Lower leg skin (tissue), 4 donors: ENCODE measurements at regions not wholly inside any gene's neighbourhood (a gene's known extent, or its start where the extent isn't known, plus 50 kb on each side); places are given as distances from the start of the nearest gene placed in this dataset.
"Not testable (repeated sequence)": the region's sequence is repeated elsewhere in the genome, so short reads cannot be mapped to it uniquely, and the experiment has no call there.

ENCODE experiments used
- DNase-seq, 2 donors: peaks; one replicate each; pipeline ENCODE4 v3.0.0-alpha.2; 2019; ENCODE audit warnings: low spot score in 2 of 2
- H3K4me3 ChIP-seq: fragments of 200-600 bp; sonication (generic); 2 replicates; pipeline ENCODE4 v1.5.1; 2017; ENCODE audit warnings: mild to moderate bottlenecking, low read depth; ENCODE audit not compliant: poor library complexity, severe bottlenecking
- POLR2A ChIP-seq, 2 donors: fragments of 450-650 bp; IDR thresholded peaks; one replicate each; pipeline ENCODE4 v1.6.1; 2016 to 2017; ENCODE audit warnings: antibody characterized with exemption in 2 of 2, mild to moderate bottlenecking in 1 of 2, moderate library complexity in 1 of 2
- WGBS, 2 donors: methylation state at CpG; one replicate each; pipeline ENCODE4 v1.1.5; 2018; 5-methylcytosine and 5-hydroxymethylcytosine counted together
- intact Hi-C: fragments of 100-400 bp; cut with DNase I; formaldehyde crosslinking; loops from one replicate; pipeline ENCODE4 v1.15.0; 2023; ENCODE audit warnings: low total_unique reads
- TF ChIP-seq, protein P1 (sequence below), 3 donors: fragments of 450-650 bp; IDR thresholded peaks; one replicate each; pipeline ENCODE4 v1.5.1; 2016; ENCODE audit warnings: antibody characterized with exemption in 3 of 3, mild to moderate bottlenecking in 3 of 3, moderate library complexity in 2 of 3

DNA sequence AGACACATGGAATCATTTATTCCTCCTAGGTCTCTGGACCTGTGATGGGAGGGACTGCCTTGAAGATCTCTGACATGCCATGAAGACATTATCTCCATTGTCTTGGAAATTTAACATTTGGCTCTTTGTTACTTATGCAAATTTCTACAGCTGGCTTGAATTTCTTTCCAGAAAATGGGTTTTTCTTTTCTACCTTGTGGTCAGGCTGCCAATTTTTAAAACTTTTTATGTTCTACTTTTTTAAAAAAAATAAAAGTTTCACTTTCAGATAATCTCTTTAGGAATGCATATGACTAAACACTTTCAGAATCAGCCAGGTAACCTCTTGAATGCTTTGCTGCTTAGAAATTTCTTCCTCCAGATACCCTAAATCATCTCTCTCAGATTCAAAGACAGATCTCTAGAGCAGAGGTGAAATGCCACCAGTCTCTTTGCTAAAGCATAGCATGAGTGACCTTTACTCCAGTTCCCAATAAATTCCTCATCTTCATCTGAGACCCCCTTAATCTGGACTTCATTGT lies 209.6 kb downstream of the RPRM start:
- no peak for TF ChIP-seq POLR2A (IDR thresholded peaks at IDR 0.05)
- TF ChIP-seq, protein P1, sequence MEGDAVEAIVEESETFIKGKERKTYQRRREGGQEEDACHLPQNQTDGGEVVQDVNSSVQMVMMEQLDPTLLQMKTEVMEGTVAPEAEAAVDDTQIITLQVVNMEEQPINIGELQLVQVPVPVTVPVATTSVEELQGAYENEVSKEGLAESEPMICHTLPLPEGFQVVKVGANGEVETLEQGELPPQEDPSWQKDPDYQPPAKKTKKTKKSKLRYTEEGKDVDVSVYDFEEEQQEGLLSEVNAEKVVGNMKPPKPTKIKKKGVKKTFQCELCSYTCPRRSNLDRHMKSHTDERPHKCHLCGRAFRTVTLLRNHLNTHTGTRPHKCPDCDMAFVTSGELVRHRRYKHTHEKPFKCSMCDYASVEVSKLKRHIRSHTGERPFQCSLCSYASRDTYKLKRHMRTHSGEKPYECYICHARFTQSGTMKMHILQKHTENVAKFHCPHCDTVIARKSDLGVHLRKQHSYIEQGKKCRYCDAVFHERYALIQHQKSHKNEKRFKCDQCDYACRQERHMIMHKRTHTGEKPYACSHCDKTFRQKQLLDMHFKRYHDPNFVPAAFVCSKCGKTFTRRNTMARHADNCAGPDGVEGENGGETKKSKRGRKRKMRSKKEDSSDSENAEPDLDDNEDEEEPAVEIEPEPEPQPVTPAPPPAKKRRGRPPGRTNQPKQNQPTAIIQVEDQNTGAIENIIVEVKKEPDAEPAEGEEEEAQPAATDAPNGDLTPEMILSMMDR (IDR thresholded peaks at IDR 0.05), result no peak
- intact Hi-C loops, result no loop called here
- H3K4me3 ChIP-seq, result no peak overlapping the region
- no peak for DNase-seq

DNA sequence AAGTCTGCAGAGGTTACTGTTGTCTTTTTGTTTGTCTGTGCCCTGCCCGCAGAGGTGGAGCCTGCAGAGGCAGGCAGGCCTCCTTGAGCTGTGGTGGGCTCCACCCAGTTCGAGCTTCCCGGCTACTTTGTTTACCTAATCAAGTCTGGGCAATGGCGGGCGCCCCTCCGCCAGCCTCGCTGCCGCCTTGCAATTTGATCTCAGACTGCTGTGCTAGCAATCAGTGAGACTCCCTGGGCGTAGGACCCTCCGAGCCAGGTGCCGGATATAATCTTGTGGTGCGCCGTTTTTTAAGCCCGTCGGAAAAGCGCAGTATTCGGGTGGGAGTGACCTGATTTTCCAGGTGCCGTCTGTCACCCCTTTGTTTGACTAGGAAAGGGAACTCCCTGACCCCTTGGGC lies 221.7 kb downstream of the RPRM start:
- intact Hi-C loops, H3K4me3 ChIP-seq, DNase-seq: not testable (repeated sequence)
- WGBS, 2 donors, result 92 to 95% methylated on average over 11 to 17 of the region's 18 CpGs

DNA sequence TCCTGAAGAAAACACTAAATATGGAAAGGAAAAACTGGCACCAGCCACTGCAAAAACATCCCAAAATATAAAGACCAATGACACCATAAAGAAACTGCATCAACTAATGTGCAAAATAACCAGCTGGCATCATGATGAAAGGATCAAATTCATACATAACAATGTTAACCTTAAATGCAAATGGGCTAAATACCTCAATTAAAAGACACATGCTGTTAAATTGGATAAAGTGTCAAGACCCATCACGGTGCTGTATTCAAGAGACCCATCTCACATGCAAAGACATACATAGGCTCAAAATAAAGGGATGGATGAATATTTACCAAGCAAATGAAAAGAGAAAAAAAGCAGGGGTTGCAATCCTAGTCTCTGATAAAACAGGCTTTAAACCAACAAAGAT lies 231.9 kb downstream of the RPRM start:
- DNase-seq, H3K4me3 ChIP-seq, intact Hi-C loops: not testable (repeated sequence)
- 16 to 44% methylated on average over 1 of the region's 1 CpG for WGBS, 2 donors

DNA sequence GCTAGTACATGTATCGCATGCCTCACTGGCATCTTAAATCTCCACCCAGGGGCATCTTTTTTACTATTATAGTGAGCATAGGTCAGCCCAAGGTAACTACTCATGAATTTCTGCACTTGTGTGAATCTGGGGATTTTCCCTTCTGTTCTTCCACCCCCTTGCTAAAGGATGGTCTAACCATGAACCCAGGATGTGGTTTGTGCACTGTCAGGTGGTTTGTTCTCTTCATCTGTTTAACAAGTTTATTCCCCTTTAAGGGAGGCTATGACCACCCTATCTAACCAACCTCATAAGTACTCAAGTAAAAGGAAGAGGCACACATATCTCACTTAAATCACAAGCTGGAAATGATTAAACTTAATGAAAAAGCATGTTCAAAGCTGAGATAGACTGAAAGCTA lies 243.0 kb downstream of the RPRM start:
- DNase-seq, result no peak
- intact Hi-C loops, result no loop called here
- 75 to 100% methylated on average over 1 of the region's 1 CpG for WGBS, 2 donors
- no peak overlapping the region for H3K4me3 ChIP-seq
- no peak for TF ChIP-seq POLR2A (IDR thresholded peaks at IDR 0.05)
- TF ChIP-seq, protein P1 (IDR thresholded peaks at IDR 0.05), result no peak

DNA sequence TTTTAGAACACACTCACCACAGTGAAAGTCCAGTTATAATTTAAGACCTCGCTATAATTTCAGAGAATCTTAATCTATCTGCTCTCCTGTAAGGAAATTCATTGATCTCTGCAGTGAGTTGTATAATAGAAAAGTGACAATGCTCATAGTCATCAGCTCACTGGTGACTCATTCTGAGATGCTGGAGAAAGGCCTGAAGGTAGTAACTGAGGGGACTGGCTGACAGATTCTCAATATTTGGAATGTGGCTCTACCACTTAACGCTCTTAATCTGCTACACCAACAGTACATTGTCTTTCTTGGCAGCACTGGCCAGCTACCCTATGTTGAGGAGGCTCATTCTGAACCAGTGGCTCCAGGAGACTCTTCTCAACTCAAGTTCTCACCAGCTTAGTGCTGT lies 246.1 kb downstream of the RPRM start:
- intact Hi-C loops, result no loop called here
- H3K4me3 ChIP-seq, result no peak overlapping the region

DNA sequence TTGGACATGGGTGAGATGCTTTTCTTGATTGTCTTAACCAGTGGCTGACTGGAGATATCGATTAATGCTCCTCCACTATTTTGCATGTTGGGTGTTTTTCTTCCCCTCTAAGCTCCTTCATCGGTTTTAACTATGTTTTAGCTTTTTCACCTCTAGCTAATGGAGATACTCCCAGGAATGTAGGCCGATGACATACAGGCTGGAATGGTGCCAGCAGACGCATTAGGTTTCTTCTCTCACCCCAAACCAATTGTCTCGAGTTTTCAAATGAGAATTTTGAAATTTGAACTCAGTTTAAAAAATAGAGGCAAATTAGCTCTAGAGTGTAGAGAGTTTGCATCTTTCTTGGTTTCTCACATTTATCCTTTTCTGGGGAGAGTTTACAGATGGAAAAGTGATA lies 247.6 kb downstream of the RPRM start:
- intact Hi-C loops, result no loop called here
- no peak for DNase-seq
- no peak overlapping the region for H3K4me3 ChIP-seq
- WGBS, 2 donors, result 34 to 42% methylated on average over 5 of the region's 5 CpGs
- no peak for TF ChIP-seq POLR2A (IDR thresholded peaks at IDR 0.05)
- TF ChIP-seq, protein P1 (IDR thresholded peaks at IDR 0.05), result no peak

More for the DNA sequence above, 246.1 kb downstream of the RPRM start:
- 66 to 71% methylated on average over 2 of the region's 2 CpGs for WGBS, 2 donors
- TF ChIP-seq POLR2A (IDR thresholded peaks at IDR 0.05), result no peak
- TF ChIP-seq, protein P1 (IDR thresholded peaks at IDR 0.05), result no peak
- no peak for DNase-seq

DNA sequence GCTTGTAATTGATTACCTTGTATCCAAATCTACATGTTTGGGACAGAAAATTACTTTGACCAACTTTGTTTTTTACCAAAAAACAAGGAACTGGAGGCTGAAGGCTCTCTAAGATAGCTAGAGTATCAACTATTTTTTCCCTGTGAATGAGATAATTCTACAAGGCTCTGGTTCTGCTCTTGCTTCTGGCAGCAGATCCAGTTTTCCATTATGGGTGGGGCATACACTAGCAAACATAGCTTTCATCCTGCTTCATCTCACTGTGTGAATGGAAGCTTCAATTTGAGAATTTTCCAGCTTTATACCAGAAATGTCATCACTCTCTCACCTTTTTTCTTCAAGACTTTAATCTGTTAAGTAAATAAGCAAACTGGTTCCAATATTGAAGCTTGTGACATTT lies 249.7 kb downstream of the RPRM start:
- no peak overlapping the region for H3K4me3 ChIP-seq
- no peak for DNase-seq
- intact Hi-C loops, result no loop called here
- no peak for TF ChIP-seq POLR2A (IDR thresholded peaks at IDR 0.05)
- TF ChIP-seq, protein P1 (IDR thresholded peaks at IDR 0.05), result no peak
